Keratinocyte (primary cell): ENCODE measurements at regions not wholly inside any gene's neighbourhood (a gene's known extent, or its start where the extent isn't known, plus 50 kb on each side); places are given as distances from the start of the nearest gene placed in this dataset.

ENCODE experiments used
- DNase-seq: peaks from one replicate; pipeline ENCODE4 v3.0.0-alpha.2; 2011; ENCODE audit warnings: low read depth, missing footprints, low spot score
- FAIRE-seq: peaks from 2 replicates; lab custom pipeline; 2011; peaks lifted over from hg19 to GRCh38; lab: Jason Lieb, UNC
- H2AFZ ChIP-seq: 2 replicates; pipeline ENCODE4 v1.6.0; 2012; ENCODE audit warnings: low read length, control low read depth, inconsistent platforms; ENCODE audit not compliant: control insufficient read depth
- H3K27ac ChIP-seq: 2 replicates; pipeline ENCODE4 v1.5.1; 2011; ENCODE audit warnings: low read length; ENCODE audit not compliant: control insufficient read depth, insufficient read depth
- H3K27me3 ChIP-seq: 3 replicates; pipeline ENCODE4 v1.6.0; 2011; ENCODE audit warnings: low read length; ENCODE audit not compliant: control insufficient read depth, insufficient read depth; ENCODE audit errors: extremely low read depth
- H3K36me3 ChIP-seq, 2 experiments: 2 replicates in 1 of 2; 3 replicates in 1 of 2; pipeline ENCODE4 v1.5.1; 2011; ENCODE audit warnings: low read length in 2 of 2, mild to moderate bottlenecking in 1 of 2; ENCODE audit not compliant: control insufficient read depth in 2 of 2, insufficient read depth in 2 of 2; ENCODE audit errors: extremely low read depth in 1 of 2
- H3K4me1 ChIP-seq: 3 replicates; pipeline ENCODE4 v1.5.1; 2011; ENCODE audit warnings: low read length; ENCODE audit not compliant: control insufficient read depth, insufficient read depth; ENCODE audit errors: extremely low read depth
- H3K4me2 ChIP-seq: 3 replicates; pipeline ENCODE4 v1.6.0; 2011; ENCODE audit warnings: low read depth, low read length; ENCODE audit not compliant: control insufficient read depth, insufficient read depth; ENCODE audit errors: extremely low read depth
- H3K4me3 ChIP-seq, 3 experiments: fragments of 200-600 bp in 1 of 3; sonication (generic) in 1 of 3; 2 replicates in 2 of 3; 3 replicates in 1 of 3; pipeline ENCODE4 v1.5.1; 2011 to 2016; ENCODE audit warnings: low read length in 3 of 3, mild to moderate bottlenecking in 3 of 3, control low read depth in 2 of 3, inconsistent platforms in 1 of 3, low read depth in 1 of 3, mixed read lengths in 1 of 3, mixed run types in 1 of 3, moderate library complexity in 1 of 3; ENCODE audit not compliant: control insufficient read depth in 2 of 3, insufficient read depth in 2 of 3; ENCODE audit errors: extremely low read depth in 1 of 3
- H3K79me2 ChIP-seq: 2 replicates; pipeline ENCODE4 v1.6.0; 2012; ENCODE audit warnings: low read length; ENCODE audit not compliant: control insufficient read depth, insufficient read depth
- H3K9ac ChIP-seq: 3 replicates; pipeline ENCODE4 v1.6.0; 2011; ENCODE audit warnings: low read length; ENCODE audit not compliant: control insufficient read depth, insufficient read depth; ENCODE audit errors: extremely low read depth
- H3K9me1 ChIP-seq: 3 replicates; pipeline ENCODE4 v1.6.0; 2011; ENCODE audit warnings: low read length; ENCODE audit not compliant: control insufficient read depth, insufficient read depth; ENCODE audit errors: extremely low read depth
- H3K9me3 ChIP-seq: 2 replicates; pipeline ENCODE4 v1.5.1; 2012; ENCODE audit warnings: low read depth, low read length; ENCODE audit not compliant: control insufficient read depth
- H4K20me1 ChIP-seq: 3 replicates; pipeline ENCODE4 v1.6.0; 2011; ENCODE audit warnings: low read length; ENCODE audit not compliant: control insufficient read depth, insufficient read depth; ENCODE audit errors: extremely low read depth
- EZH2 ChIP-seq: IDR thresholded peaks from one replicate; pipeline ENCODE4 v1.6.1; 2012; ENCODE audit warnings: inconsistent platforms, mild to moderate bottlenecking, low read length, moderate library complexity
- dilution Hi-C: fragments of 300-500 bp; cut with MboI; formaldehyde crosslinking; loops from one replicate; pipeline ENCODE4 v1.7.0; 2020; ENCODE audit warnings: low sequenced_read_pairs; ENCODE audit not compliant: extremely low pct_ligation_motif_present
- TF ChIP-seq, protein P1 (sequence below), 3 experiments: IDR thresholded peaks in 1 of 3; conservative IDR thresholded peaks in 1 of 3; optimal IDR thresholded peaks in 1 of 3; 2 replicates in 2 of 3; 3 replicates in 1 of 3; pipeline versions ENCODE3 to v1.5.1; 2011; ENCODE audit warnings: low read length in 3 of 3, mild to moderate bottlenecking in 3 of 3, moderate library complexity in 2 of 3, control low read depth in 1 of 3, inconsistent platforms in 1 of 3; ENCODE audit not compliant: insufficient read depth in 2 of 3; ENCODE audit errors: extremely low read depth in 1 of 3

DNA sequence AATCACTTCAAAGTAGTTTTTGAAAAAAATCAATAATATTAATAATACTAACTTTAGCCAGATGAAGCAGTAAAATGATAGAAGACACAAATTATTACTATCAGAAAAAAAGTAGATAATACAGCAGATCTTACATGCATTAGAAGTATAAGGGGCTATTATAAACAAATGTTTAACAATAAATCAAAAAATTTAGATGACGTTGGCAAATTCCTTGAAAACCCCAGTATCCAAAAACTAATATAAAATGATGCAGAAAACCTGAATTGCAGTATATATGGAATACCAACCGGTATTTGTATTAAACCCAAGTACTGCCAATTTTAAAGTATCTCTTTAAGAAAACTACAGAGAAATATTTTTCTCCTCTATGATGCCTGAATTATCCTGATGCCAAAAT, 573.3 kb upstream of the CTNND2 start:
- H3K79me2 ChIP-seq, result no peaks in the 10 kb centered on the region
- no peaks in the 10 kb centered on the region for H3K36me3 ChIP-seq
- no peak overlapping the region for H3K27ac ChIP-seq
- FAIRE-seq, result no peak
- dilution Hi-C loops, result no loop called here
- TF ChIP-seq EZH2, result no peak
- TF ChIP-seq, protein P1, sequence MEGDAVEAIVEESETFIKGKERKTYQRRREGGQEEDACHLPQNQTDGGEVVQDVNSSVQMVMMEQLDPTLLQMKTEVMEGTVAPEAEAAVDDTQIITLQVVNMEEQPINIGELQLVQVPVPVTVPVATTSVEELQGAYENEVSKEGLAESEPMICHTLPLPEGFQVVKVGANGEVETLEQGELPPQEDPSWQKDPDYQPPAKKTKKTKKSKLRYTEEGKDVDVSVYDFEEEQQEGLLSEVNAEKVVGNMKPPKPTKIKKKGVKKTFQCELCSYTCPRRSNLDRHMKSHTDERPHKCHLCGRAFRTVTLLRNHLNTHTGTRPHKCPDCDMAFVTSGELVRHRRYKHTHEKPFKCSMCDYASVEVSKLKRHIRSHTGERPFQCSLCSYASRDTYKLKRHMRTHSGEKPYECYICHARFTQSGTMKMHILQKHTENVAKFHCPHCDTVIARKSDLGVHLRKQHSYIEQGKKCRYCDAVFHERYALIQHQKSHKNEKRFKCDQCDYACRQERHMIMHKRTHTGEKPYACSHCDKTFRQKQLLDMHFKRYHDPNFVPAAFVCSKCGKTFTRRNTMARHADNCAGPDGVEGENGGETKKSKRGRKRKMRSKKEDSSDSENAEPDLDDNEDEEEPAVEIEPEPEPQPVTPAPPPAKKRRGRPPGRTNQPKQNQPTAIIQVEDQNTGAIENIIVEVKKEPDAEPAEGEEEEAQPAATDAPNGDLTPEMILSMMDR (optimal IDR thresholded peaks at IDR 0.05 in 1 of 3, IDR thresholded peaks at IDR 0.05 in 1 of 3, conservative IDR thresholded peaks at IDR 0.05 in 1 of 3; ENCODE audit: extremely low read depth in 1 of 3, insufficient read depth in 2 of 3, low read length in 3 of 3), result no peak
- H3K4me2 ChIP-seq, result no peak overlapping the region
- no peaks in the 10 kb centered on the region for H3K27me3 ChIP-seq
- DNase-seq, result no peak
- no peaks in the 10 kb centered on the region for H3K4me1 ChIP-seq
- no peak overlapping the region for H3K9ac ChIP-seq
- H3K9me1 ChIP-seq, result no peaks in the 10 kb centered on the region
- H4K20me1 ChIP-seq, result no peaks in the 10 kb centered on the region
- no peak overlapping the region for H3K4me3 ChIP-seq
- no peaks in the 10 kb centered on the region for H3K9me3 ChIP-seq
- no peak overlapping the region for H2AFZ ChIP-seq

DNA sequence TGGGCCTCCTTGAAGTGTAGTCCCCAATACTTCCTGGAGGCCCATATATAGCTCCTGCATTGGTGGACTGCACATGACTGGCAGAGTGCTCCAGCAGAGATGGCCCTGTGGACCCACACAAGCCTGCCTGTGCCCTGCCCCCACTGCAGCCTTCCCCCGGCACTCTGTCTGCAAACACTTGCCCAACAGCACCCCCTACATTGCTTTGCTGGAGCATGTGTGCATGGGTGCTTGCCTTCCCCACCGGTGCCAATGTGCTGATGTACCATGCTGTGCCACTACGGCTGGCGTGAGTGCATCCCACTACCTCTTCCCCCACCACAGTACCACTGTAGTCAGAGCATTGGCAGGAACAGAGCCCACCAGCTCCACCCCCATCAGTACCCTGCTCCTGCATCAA, 563.6 kb upstream of the CTNND2 start:
- Histone ChIP-seq H3K27ac (no peak overlapping the region), H2AFZ (no peak overlapping the region), H3K79me2 (no peaks in the 10 kb centered on the region), H3K9me3 (peaks cover 6% of the 10 kb centered on the region), H4K20me1 (no peaks in the 10 kb centered on the region), H3K4me2 (no peak overlapping the region), H3K36me3 (no peaks in the 10 kb centered on the region), H3K4me1 (no peaks in the 10 kb centered on the region), H3K9me1 (no peaks in the 10 kb centered on the region), H3K27me3 (no peaks in the 10 kb centered on the region), H3K9ac (no peak overlapping the region), H3K4me3 (no peak overlapping the region)
- TF ChIP-seq EZH2, result no peak
- TF ChIP-seq, protein P1 (optimal IDR thresholded peaks at IDR 0.05 in 1 of 3, IDR thresholded peaks at IDR 0.05 in 1 of 3, conservative IDR thresholded peaks at IDR 0.05 in 1 of 3; ENCODE audit: extremely low read depth in 1 of 3, insufficient read depth in 2 of 3, low read length in 3 of 3), result no peak
- no peak for DNase-seq
- dilution Hi-C loops, result no loop called here
- no peak for FAIRE-seq
